ENCODE measurements at regions not wholly inside any gene's neighbourhood (a gene's known extent, or its start where the extent isn't known, plus 50 kb on each side); places are given as distances from the start of the nearest gene placed in this dataset.

- Mint-ChIP-seq H3K4me1 (ENCODE audit: low read depth) (peaks cover 36% of the 10 kb centered on the region), H3K27ac (peak overlapping the region; percentile 84), H3K4me3 (ENCODE audit: low read depth) (no peak overlapping the region), H3K27me3 (peaks cover 14% of the 10 kb centered on the region), H3K9me3 (ENCODE audit: low read depth) (peaks cover 19% of the 10 kb centered on the region), H3K36me3 (ENCODE audit: insufficient read depth) (peaks cover 5% of the 10 kb centered on the region)
- TF ChIP-seq CTCF (IDR thresholded peaks at IDR 0.05; ENCODE audit: unreplicated experiment), result no peak
- DNase-seq (ENCODE audit: low spot score, unreplicated experiment), result no peak
These were observed 61.7 kb upstream of the RFLNA start for GRCh38 chr12:124233041-124233796.

DNA sequence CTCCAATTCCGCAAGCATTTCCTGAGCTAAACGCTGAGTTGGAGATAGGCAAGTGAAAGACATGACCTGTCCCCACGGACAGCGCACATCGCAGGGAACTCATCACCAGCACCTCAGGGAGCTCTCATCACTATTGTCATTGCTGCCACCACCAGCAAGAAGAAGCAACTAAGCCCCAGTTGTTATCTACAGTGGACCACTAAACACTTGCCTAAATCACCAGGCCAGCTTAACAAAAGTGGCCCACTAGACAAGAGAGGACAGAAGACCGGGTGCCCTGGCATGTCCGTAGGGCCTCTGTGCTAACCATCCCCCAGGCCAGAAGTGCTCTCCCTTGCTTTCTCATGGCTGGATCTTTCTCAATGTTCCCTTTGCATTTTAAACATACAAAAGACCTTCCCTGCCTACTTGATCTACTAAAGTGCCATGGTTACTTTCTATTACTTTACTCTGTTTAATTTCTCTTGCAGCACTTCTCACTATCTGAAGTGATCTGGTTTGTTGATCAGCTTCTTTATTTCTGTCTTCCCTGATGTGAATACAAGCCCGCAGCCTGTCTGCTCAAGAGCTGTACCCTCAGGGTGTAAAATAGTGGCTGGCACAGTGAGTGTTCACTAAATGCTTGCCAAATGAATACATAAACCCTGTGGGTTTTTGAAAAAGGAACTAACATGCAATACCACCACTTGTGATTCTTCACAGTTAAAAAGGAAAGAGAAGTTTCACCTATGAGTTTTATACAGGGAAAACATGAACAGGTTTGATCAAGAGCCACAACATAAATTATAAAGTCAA, 60.9 kb upstream of the RFLNA start:
- H3K36me3 Mint-ChIP-seq (ENCODE audit: insufficient read depth), result peaks cover 5% of the 10 kb centered on the region
- H3K4me1 Mint-ChIP-seq (ENCODE audit: low read depth), result peaks cover 44% of the 10 kb centered on the region
- no peak overlapping the region for H3K4me3 Mint-ChIP-seq (ENCODE audit: low read depth)
- H3K9me3 Mint-ChIP-seq (ENCODE audit: low read depth), result peaks cover 19% of the 10 kb centered on the region
- DNase-seq (ENCODE audit: low spot score, unreplicated experiment), result no peak
- H3K27ac Mint-ChIP-seq, result peak overlapping the region; percentile 84
- TF ChIP-seq CTCF (IDR thresholded peaks at IDR 0.05; ENCODE audit: unreplicated experiment), result no peak
- H3K27me3 Mint-ChIP-seq, result peaks cover 10% of the 10 kb centered on the region

GRCh38 chr12:124236625-124237031, 58.3 kb upstream of the RFLNA start:
- no peak for TF ChIP-seq CTCF (IDR thresholded peaks at IDR 0.05; ENCODE audit: unreplicated experiment)
- Mint-ChIP-seq H3K4me1 (ENCODE audit: low read depth) (peaks cover 51% of the 10 kb centered on the region), H3K4me3 (ENCODE audit: low read depth) (no peak overlapping the region), H3K9me3 (ENCODE audit: low read depth) (peaks cover 4% of the 10 kb centered on the region), H3K27me3 (no peaks in the 10 kb centered on the region), H3K27ac (no peak overlapping the region), H3K36me3 (ENCODE audit: insufficient read depth) (peaks cover 4% of the 10 kb centered on the region)
- no peak for DNase-seq (ENCODE audit: low spot score, unreplicated experiment)

- Mint-ChIP-seq H3K4me3 (ENCODE audit: low read depth) (peak overlapping the region; percentile 17), H3K27me3 (no peaks in the 10 kb centered on the region)
- TF ChIP-seq CTCF (IDR thresholded peaks at IDR 0.05; ENCODE audit: unreplicated experiment), result no peak
These were observed 56.0 kb upstream of the RFLNA start for GRCh38 chr12:124238886-124239285.

DNA sequence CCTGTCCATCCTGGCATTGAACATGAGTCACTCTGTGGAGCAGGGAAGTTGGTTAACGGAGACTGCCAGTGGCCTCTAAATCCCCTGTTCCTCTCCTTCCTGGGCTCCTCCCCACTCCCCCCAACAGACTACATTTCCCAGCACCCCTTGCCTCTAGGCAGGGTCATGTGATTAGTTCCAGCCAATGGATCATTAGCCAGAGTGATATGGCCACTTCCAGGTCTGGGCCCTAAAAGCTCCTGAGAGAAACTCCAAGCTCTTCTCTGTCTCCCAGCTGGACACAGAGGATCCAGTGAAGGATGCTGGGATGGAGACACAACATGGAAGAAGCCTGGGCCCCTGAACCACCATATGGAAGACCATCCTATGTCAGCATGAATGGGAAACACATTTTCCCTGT, 54.4 kb upstream of the RFLNA start:
- Mint-ChIP-seq H3K27me3 (no peaks in the 10 kb centered on the region), H3K36me3 (ENCODE audit: insufficient read depth) (peaks cover 4% of the 10 kb centered on the region), H3K4me1 (ENCODE audit: low read depth) (peaks cover 25% of the 10 kb centered on the region), H3K27ac (peak overlapping the region; percentile 79), H3K9me3 (ENCODE audit: low read depth) (peaks cover 3% of the 10 kb centered on the region), H3K4me3 (ENCODE audit: low read depth) (no peak overlapping the region)
- no peak for DNase-seq (ENCODE audit: low spot score, unreplicated experiment)
- TF ChIP-seq CTCF (IDR thresholded peaks at IDR 0.05; ENCODE audit: unreplicated experiment), result no peak

More at GRCh38 chr12:124238886-124239285, 56.0 kb upstream of the RFLNA start:
- H3K9me3 Mint-ChIP-seq (ENCODE audit: low read depth), result peaks cover 4% of the 10 kb centered on the region
- H3K4me1 Mint-ChIP-seq (ENCODE audit: low read depth), result peaks cover 32% of the 10 kb centered on the region
- peaks cover 4% of the 10 kb centered on the region for H3K36me3 Mint-ChIP-seq (ENCODE audit: insufficient read depth)
- H3K27ac Mint-ChIP-seq, result peak overlapping the region; percentile 79
- DNase-seq (ENCODE audit: low spot score, unreplicated experiment), result no peak

Data from progenitor cell of endocrine pancreas (in vitro differentiated cells).